HUES64 (cell line): ENCODE measurements at regions not wholly inside any gene's neighbourhood (a gene's known extent, or its start where the extent isn't known, plus 50 kb on each side); places are given as distances from the start of the nearest gene placed in this dataset.
"Not testable (repeated sequence)": the region's sequence is repeated elsewhere in the genome, so short reads cannot be mapped to it uniquely, and the experiment has no call there.

Experiments used
- H3K27ac ChIP-seq: 2 replicates; pipeline ENCODE4 v1.7.0; 2013; ENCODE audit warnings: low read depth, low read length, inconsistent platforms
- H3K27me3 ChIP-seq: 2 replicates; pipeline ENCODE4 v1.6.1; 2013; ENCODE audit warnings: mild to moderate bottlenecking, low read length; ENCODE audit not compliant: insufficient read depth
- H3K36me3 ChIP-seq: 2 replicates; pipeline ENCODE4 v1.6.1; 2013; ENCODE audit warnings: mild to moderate bottlenecking, low read length; ENCODE audit not compliant: insufficient read depth
- H3K4me1 ChIP-seq: 2 replicates; pipeline ENCODE4 v1.6.1; 2013; ENCODE audit warnings: mild to moderate bottlenecking, low read length, moderate library complexity; ENCODE audit not compliant: insufficient read depth
- H3K4me3 ChIP-seq: 2 replicates; pipeline ENCODE4 v1.5.1; 2013; ENCODE audit warnings: mild to moderate bottlenecking, low read length, moderate library complexity
- H3K9ac ChIP-seq: 2 replicates; pipeline ENCODE4 v1.6.1; 2013; ENCODE audit warnings: mild to moderate bottlenecking, low read depth, low read length
- H3K9me3 ChIP-seq: 2 replicates; pipeline ENCODE4 v1.6.1; 2013; ENCODE audit warnings: low read depth, low read length; ENCODE audit not compliant: insufficient read depth
- WGBS: fragments of 150-250, 120-280 bp; methylation state at CpG from one replicate; pipeline ENCODE4 v1.1.7; 2013; ENCODE audit warnings: missing lambda C conversion rate; 5-methylcytosine and 5-hydroxymethylcytosine counted together

- Histone ChIP-seq H3K4me1 (no peaks in the 10 kb centered on the region), H3K4me3 (no peak overlapping the region), H3K9me3 (0 out of 2 replicates have a peak, but pooled peaks cover 2% of the 10 kb centered on the region), H3K27me3 (no peaks in the 10 kb centered on the region), H3K36me3 (no peaks in the 10 kb centered on the region), H3K27ac (no peak overlapping the region), H3K9ac (no peak overlapping the region)
These were observed 167.7 kb upstream of the P2RY1 start for GRCh38 chr3:152667267-152667666.

- no peaks in the 10 kb centered on the region for H3K27me3 ChIP-seq
- no peak overlapping the region for H3K27ac ChIP-seq
- H3K4me3 ChIP-seq = no peak overlapping the region
- H3K9me3 ChIP-seq = no peaks in the 10 kb centered on the region
- H3K4me1 ChIP-seq = 0 out of 2 replicates have a peak, but pooled peaks cover 6% of the 10 kb centered on the region
- no peak overlapping the region for H3K9ac ChIP-seq
- 94% methylated on average over 4 of the region's 4 CpGs for WGBS
- no peaks in the 10 kb centered on the region for H3K36me3 ChIP-seq
These were observed 165.4 kb upstream of the P2RY1 start for GRCh38 chr3:152669560-152669959.

- Histone ChIP-seq H3K36me3 (no peaks in the 10 kb centered on the region), H3K9ac (no peak overlapping the region), H3K27me3 (no peaks in the 10 kb centered on the region), H3K9me3 (no peaks in the 10 kb centered on the region), H3K27ac (no peak overlapping the region), H3K4me1 (0 out of 2 replicates have a peak, but pooled peaks cover 6% of the 10 kb centered on the region), H3K4me3 (no peak overlapping the region)
- WGBS = 97% methylated on average over 6 of the region's 8 CpGs
These were observed 163.2 kb upstream of the P2RY1 start for GRCh38 chr3:152671446-152672319.

- Histone ChIP-seq H3K4me3 (no peak overlapping the region), H3K27ac (no peak overlapping the region), H3K36me3 (no peaks in the 10 kb centered on the region), H3K9ac (no peak overlapping the region), H3K9me3 (no peaks in the 10 kb centered on the region), H3K27me3 (no peaks in the 10 kb centered on the region), H3K4me1 (0 out of 2 replicates have a peak, but pooled peaks cover 6% of the 10 kb centered on the region)
- WGBS = 94% methylated on average over 3 of the region's 3 CpGs
These were observed 162.6 kb upstream of the P2RY1 start for GRCh38 chr3:152672320-152672649.

- Histone ChIP-seq H3K27ac (no peak overlapping the region), H3K36me3 (no peaks in the 10 kb centered on the region), H3K4me1 (0 out of 2 replicates have a peak, but pooled peaks cover 6% of the 10 kb centered on the region), H3K9me3 (no peaks in the 10 kb centered on the region), H3K9ac (no peak overlapping the region), H3K4me3 (no peak overlapping the region), H3K27me3 (no peaks in the 10 kb centered on the region)
- WGBS = 88% methylated on average over 1 of the region's 2 CpGs
These were observed 158.0 kb upstream of the P2RY1 start for GRCh38 chr3:152676810-152677379.

- Histone ChIP-seq H3K36me3 (no peaks in the 10 kb centered on the region), H3K9ac (no peak overlapping the region), H3K4me1 (0 out of 2 replicates have a peak, but pooled peaks cover 6% of the 10 kb centered on the region), H3K9me3 (no peaks in the 10 kb centered on the region), H3K27ac (no peak overlapping the region), H3K27me3 (no peaks in the 10 kb centered on the region), H3K4me3 (no peak overlapping the region)
- 92% methylated on average over 2 of the region's 2 CpGs for WGBS
These were observed 157.4 kb upstream of the P2RY1 start for GRCh38 chr3:152677491-152677890.

- H3K9me3 ChIP-seq = peaks cover 12% of the 10 kb centered on the region
- no peak overlapping the region for H3K27ac ChIP-seq
- no peak overlapping the region for H3K9ac ChIP-seq
- no peak overlapping the region for H3K4me3 ChIP-seq
- H3K36me3 ChIP-seq = no peaks in the 10 kb centered on the region
- no peaks in the 10 kb centered on the region for H3K27me3 ChIP-seq
- H3K4me1 ChIP-seq = no peaks in the 10 kb centered on the region
These were observed 152.5 kb upstream of the P2RY1 start for GRCh38 chr3:152682477-152682876.

- WGBS = 97% methylated on average over 9 of the region's 9 CpGs
- Histone ChIP-seq H3K36me3 (no peaks in the 10 kb centered on the region), H3K4me3 (no peak overlapping the region), H3K9ac (no peak overlapping the region), H3K27me3 (no peaks in the 10 kb centered on the region), H3K27ac (no peak overlapping the region), H3K4me1 (no peaks in the 10 kb centered on the region), H3K9me3 (peaks cover 12% of the 10 kb centered on the region)
These were observed 151.4 kb upstream of the P2RY1 start for GRCh38 chr3:152683521-152683999.

- Histone ChIP-seq H3K9ac (no peak overlapping the region), H3K4me1 (no peaks in the 10 kb centered on the region), H3K27ac (no peak overlapping the region), H3K4me3 (no peak overlapping the region), H3K36me3 (no peaks in the 10 kb centered on the region), H3K9me3 (peaks cover 12% of the 10 kb centered on the region), H3K27me3 (no peaks in the 10 kb centered on the region)
- 98% methylated on average over 1 of the region's 1 CpG for WGBS
These were observed 150.7 kb upstream of the P2RY1 start for GRCh38 chr3:152684279-152684678.

GRCh38 chr3:152688313-152688712 is 146.6 kb upstream of the P2RY1 start:
- WGBS = 46% methylated on average over 5 of the region's 5 CpGs
- Histone ChIP-seq H3K27me3 (no peaks in the 10 kb centered on the region), H3K4me1 (no peaks in the 10 kb centered on the region), H3K27ac (no peak overlapping the region), H3K9me3 (peaks cover 12% of the 10 kb centered on the region), H3K4me3 (no peak overlapping the region), H3K9ac (no peak overlapping the region), H3K36me3 (no peaks in the 10 kb centered on the region)

GRCh38 chr3:152692326-152692725 is 142.6 kb upstream of the P2RY1 start:
- H3K9me3 ChIP-seq, H3K9ac ChIP-seq, H3K27ac ChIP-seq, H3K27me3 ChIP-seq, H3K4me1 ChIP-seq, H3K4me3 ChIP-seq, H3K36me3 ChIP-seq: not testable (repeated sequence)
- 97% methylated on average over 2 of the region's 2 CpGs for WGBS
